ENCODE measurements at regions not wholly inside any gene's neighbourhood (a gene's known extent, or its start where the extent isn't known, plus 50 kb on each side); places are given as distances from the start of the nearest gene placed in this dataset.
"Not testable (repeated sequence)": the region's sequence is repeated elsewhere in the genome, so short reads cannot be mapped to it uniquely, and the experiment has no call there.

- DNase-seq (ENCODE audit: low spot score): not testable (repeated sequence)
Measured at GRCh38 chr10:93127642-93128215, 54.0 kb downstream of the CYP26A1 start.

- no peak for DNase-seq (ENCODE audit: low spot score)
Measured at GRCh38 chr10:93131986-93132385, 58.3 kb downstream of the CYP26A1 start.

- no peak for DNase-seq (ENCODE audit: low spot score)
Measured at GRCh38 chr10:93138113-93138870, 64.6 kb downstream of the CYP26A1 start.

GRCh38 chr10:93139059-93139655, 65.5 kb downstream of the CYP26A1 start:
- DNase-seq (ENCODE audit: low spot score): no peak

- no peak for DNase-seq (ENCODE audit: low spot score)
Measured at GRCh38 chr10:93142534-93142933, 68.8 kb downstream of the CYP26A1 start.

GRCh38 chr10:93143281-93143680, 69.6 kb downstream of the CYP26A1 start:
- DNase-seq (ENCODE audit: low spot score): no peak

GRCh38 chr10:93146336-93146735, 72.6 kb downstream of the CYP26A1 start:
- no peak for DNase-seq (ENCODE audit: low spot score)

- DNase-seq (ENCODE audit: low spot score): no peak
Measured at GRCh38 chr10:93147281-93147680, 73.6 kb downstream of the CYP26A1 start.

- no peak for DNase-seq (ENCODE audit: low spot score)
Measured at GRCh38 chr10:93148476-93148875, 74.8 kb downstream of the CYP26A1 start.

GRCh38 chr10:93149761-93150160, 76.1 kb downstream of the CYP26A1 start:
- no peak for DNase-seq (ENCODE audit: low spot score)

GRCh38 chr10:93150289-93150688, 76.6 kb downstream of the CYP26A1 start:
- DNase-seq (ENCODE audit: low spot score): peak; percentile 45

GRCh38 chr10:93150990-93151547, 77.4 kb downstream of the CYP26A1 start:
- DNase-seq (ENCODE audit: low spot score): no peak

- peak; percentile 55 for DNase-seq (ENCODE audit: low spot score)
Measured at GRCh38 chr10:93152136-93152535, 78.4 kb downstream of the CYP26A1 start.

GRCh38 chr10:93154531-93154930, 80.8 kb downstream of the CYP26A1 start:
- DNase-seq (ENCODE audit: low spot score): no peak

GRCh38 chr10:93160140-93160539, 86.4 kb downstream of the CYP26A1 start:
- DNase-seq (ENCODE audit: low spot score): no peak

- DNase-seq (ENCODE audit: low spot score): peak; percentile 5
Measured at GRCh38 chr10:93160829-93161228, 87.1 kb downstream of the CYP26A1 start.

- DNase-seq (ENCODE audit: low spot score): no peak
Measured at GRCh38 chr10:93165367-93165766, 91.7 kb downstream of the CYP26A1 start.

- DNase-seq (ENCODE audit: low spot score): no peak
Measured at GRCh38 chr10:93166134-93166533, 92.4 kb downstream of the CYP26A1 start.

- DNase-seq (ENCODE audit: low spot score): no peak
Measured at GRCh38 chr10:93171837-93172236, 98.1 kb downstream of the CYP26A1 start.

GRCh38 chr10:93173967-93174845, 100.5 kb downstream of the CYP26A1 start:
- no peak for DNase-seq (ENCODE audit: low spot score)

GRCh38 chr10:93175490-93175889, 101.8 kb downstream of the CYP26A1 start:
- no peak for DNase-seq (ENCODE audit: low spot score)

- DNase-seq (ENCODE audit: low spot score): no peak
Measured at GRCh38 chr10:93177511-93177910, 103.8 kb downstream of the CYP26A1 start.

Measured in kidney tubule cell (primary cell).